Activated effector memory CD4-positive, alpha-beta T cell treated with anti-CD3 and anti-CD28 coated beads, Interleukin-2, amount 50 U/mL, for 16 hours (primary cell): ENCODE measurements at regions not wholly inside any gene's neighbourhood (a gene's known extent, or its start where the extent isn't known, plus 50 kb on each side); places are given as distances from the start of the nearest gene placed in this dataset.
A peak's percentile ranks its signal among the peaks of the same experiment; 100 is the strongest.
"Not testable (repeated sequence)": the region's sequence is repeated elsewhere in the genome, so short reads cannot be mapped to it uniquely, and the experiment has no call there.

Source experiments
- DNase-seq: peaks from one replicate; pipeline ENCODE4 v3.0.0-alpha.2; 2020

DNA sequence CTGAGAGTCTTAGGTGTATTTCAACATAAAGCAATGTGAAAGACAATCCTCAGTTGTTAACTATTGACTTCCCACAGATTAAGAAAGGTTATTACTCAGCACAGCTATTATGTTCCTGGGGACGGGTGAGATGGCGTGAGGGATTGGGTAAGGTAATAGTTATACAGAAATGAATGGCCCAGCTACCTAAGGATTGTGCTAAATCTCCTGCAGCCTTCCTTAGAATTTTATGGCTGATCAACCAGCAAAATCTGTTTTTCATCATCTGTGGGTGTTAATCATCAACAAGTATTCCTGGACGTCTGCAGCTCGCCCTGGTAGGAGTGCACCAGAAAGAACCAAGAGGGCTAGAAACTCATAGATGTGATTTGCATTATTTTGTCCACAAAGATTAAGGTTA, 146.0 kb upstream of the IVNS1ABP start:
- DNase-seq: no peak

DNA sequence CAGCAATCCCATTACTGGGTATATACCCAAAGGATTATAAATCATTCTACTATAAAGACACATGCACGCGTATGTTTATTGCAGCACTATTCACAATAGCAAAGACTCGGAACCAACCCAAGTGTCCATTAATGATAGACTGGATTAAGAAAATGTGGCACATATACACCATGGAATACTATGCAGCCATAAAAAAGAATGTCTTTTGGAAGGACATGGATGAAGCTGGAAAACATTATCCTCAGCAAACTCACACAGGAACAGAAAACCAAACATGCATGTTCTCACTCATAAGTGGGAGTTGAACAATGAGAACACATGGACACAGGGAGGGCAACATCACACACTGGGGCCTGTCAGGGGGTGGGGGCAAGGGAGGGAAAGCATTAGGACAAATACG, 143.7 kb upstream of the IVNS1ABP start:
- DNase-seq: not testable (repeated sequence)

DNA sequence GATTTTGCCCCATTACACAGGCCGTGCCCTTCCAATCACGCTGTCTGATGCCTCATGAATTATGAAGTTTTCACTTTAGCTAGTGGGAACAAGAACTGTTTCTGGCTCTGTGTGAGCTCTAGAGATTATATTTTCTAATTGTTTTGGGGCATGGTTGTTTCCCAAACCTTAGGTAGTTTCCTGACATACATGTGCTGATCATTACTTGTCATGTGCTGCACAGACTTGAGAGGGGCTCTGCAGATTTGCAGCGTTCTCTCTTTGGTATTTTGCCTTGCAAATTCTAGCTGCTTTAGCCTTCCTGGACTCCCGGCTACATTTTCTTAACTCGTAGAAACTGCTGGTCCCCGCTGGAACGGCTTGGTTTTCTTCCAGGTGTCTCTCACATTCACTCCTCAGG, 142.1 kb upstream of the IVNS1ABP start:
- DNase-seq: no peak

DNA sequence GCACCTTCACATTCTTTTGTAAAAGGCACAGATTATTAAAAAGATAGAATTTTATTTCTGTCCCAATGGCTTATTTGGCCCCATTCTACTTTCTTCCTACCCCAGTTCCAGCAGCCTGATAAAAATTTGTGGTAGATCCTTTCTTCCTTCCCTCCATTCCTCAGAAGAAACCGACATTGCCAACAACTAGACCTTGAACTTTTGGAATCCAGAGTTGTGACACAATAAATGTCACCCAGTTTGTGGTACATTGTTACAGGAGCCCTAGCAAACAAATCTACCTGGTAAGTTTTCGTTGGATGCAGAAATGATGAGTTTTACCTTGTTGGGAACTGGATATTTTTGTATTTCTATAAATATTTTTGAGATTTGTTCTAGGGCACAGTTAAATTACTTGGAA, 141.6 kb upstream of the IVNS1ABP start:
- DNase-seq: no peak

DNA sequence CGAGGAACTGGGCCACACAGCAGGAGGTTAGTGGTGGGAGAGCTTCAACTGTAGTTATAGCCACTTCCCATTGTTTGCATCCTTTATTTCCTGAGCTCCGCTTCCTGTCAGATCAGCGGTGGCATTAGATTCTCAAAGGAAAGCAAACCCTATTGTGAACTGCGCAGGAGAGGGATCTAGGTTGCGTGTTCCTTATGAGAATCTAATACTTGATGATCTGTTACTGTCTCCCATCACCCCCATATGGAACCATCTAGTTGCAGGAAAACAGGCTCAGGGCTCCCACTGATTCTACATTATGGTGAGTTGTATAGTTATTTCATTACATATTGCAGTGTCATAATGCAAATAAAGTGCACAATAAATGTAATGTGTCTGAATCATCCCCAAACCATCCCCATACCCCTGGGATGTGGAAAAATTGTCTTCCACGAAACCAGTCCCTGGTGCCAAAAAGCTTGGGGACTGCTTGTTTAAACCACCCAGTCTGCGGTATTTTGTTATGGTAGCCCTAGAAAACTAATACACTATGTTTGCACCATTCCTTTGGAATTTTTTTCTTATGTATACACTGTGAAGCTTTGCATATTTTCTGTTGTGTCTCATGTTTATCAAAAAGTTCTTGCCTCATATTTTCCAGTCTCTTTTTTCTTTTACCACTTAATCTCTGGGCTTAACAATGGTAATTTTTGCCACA, 136.6 kb upstream of the IVNS1ABP start:
- DNase-seq: no peak

DNA sequence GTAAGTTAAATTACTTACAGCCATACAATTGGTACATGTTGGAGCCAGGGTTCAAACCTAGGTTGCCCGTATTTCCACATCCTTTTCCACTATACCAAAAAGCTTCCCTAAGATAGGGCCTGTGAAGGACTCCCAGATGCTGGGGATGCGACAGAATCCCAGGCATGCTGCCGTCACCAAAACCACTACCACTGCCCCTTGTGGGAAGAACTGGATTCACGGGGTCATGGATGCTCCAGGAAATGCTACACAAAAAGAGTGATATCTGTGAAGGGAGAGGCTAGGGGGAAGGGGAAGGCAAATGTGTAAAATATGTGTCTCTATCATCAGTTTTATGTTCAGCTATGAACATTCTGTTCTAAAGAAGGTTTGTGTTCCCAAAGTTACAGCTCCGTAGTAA, 133.9 kb upstream of the IVNS1ABP start:
- DNase-seq: no peak

DNA sequence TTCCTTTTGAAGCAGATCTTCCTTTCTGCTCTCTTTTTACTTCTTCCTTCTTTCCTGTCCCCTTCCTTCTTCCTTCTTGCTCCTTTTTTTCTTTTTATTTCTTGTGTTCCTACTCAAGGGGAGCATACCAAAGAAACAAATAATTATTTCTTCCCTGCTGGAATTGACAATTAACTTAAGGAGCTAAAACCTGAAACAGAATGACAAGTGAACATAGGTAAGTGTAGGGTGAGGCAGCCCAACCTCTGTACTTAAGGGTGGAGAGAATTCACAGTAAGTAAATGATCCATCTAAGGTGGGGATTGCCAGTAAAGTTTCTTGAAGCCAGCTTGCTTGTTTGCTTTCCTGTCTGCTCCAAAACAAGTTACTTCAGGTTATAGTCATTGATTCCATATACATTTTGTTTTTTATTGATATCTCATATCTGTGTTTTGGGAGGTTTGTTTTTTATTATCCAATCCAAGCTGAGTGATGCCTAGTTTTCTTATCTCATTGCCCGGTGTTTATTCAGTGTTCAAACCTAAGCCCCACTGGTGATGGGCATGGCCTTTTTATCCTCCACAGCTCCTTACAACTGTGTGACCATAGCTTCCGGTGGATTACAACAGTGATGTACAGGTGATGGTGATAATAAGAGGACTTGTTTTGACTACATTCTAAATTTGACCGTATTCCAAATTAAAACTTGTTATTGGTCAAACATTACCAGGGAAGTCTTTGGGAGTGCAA, 133.2 kb upstream of the IVNS1ABP start:
- DNase-seq: no peak

DNA sequence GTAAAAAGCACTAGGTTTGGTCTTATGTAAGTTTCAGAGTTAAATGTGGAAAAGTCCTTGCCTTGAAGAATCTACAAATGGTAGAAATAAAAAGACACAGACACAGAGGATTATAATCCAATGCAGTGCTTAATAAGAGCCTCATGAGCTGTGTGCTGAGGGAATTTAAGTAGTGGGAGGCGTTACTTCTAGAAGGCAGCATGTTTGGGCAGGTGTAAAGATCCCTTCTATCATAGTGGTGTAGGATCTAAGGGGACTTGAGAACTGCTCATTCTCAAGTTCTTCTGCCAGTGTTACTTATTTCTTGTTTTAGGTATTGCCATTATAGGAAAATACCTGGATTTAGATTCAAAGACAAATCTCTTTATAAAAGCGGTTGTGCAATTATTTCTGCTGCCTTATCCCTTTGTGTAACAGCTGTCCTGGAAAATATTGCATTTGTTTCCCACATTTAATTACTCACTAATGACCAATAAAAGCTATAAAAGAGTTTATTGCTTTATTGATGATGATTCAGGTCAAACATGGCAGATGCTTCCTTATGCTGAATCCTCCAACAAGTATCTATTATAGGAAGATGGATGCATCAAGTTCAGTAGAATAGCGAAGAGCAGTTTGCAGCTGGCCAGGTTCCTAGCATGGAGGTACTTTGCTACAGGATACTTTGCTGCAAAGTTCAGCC, 132.5 kb upstream of the IVNS1ABP start:
- DNase-seq: no peak

DNA sequence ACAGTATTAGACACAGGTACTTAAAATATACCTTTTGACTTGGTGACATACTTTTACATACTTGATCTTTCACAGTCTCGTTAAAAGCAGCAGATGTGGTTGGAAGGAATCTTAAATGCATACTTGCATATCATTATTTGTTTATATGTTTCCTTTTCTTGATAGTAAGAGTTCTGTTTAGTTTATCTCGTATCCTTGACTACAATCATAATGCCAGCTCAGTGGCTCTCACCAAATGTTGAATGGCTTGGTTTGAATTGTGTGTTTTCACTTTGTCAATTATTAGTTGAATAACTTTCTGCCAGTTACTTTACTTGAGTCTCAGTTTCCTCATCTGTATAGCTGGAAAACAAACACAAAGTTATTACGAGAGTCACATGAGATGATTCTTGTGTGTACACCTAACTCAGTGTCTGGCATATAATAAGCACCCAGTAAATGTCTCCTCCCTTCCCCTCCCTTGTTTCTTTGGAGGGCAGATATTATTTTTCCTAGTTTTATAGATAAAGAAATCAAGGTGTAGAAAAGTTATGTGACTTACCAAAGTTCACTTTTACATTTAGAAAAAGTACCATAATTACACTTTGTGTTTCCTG, 131.6 kb upstream of the IVNS1ABP start:
- no peak for DNase-seq

DNA sequence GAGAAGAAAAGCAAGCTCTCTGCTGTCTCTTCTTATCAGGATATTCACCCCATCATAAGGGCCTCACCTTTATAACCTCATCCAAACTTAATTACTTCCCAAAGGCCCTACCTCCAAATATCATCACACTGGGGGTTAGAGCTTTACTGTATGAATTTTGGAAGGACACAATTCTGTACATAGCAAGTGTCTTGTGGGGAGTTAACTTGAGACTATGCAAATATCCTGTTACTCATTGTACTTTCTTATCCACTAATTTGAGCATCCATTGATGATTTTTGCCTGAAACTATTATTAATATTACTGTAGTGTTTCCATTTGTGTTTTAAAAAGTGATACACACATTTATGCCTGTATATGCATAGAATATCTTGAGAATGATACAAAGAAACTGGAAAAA, 129.1 kb upstream of the IVNS1ABP start:
- no peak for DNase-seq

DNA sequence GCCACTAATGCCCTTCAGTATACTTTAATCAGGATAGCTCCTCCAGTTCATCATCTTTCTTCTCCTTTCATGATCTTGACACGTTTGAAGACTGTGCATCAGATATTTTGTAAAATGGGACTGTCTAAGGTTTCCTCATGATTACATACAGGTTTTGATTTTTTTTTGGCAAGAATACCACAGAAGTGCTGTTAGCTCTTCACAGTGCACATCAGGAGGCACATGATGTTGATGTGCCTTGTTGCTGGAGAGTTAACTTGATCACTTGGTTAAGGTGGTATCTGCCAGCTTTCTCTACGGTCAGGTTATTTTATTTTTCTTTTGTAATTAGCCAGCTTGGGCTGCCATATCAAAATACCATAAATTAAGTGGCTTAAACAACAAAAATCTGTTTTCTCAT, 128.6 kb upstream of the IVNS1ABP start:
- no peak for DNase-seq

DNA sequence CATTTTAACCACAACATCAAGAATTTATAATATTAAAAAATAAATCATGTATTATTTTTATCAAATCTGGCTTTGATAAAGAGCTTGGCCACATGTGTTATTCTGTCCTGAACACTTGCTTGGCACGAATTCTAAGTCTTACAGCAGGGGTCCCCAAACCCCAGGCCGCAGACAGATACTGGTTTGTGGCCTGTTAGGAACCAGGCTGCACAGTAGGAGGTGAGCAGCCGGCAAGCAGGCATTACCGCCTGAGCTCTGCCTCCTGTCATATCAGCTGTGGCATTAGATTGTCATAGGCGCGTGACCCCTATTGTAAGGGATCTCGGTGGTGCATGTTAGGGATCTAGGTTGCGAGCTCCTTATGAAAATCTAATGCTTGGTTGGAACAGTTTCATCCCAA, 127.6 kb upstream of the IVNS1ABP start:
- DNase-seq: no peak

DNA sequence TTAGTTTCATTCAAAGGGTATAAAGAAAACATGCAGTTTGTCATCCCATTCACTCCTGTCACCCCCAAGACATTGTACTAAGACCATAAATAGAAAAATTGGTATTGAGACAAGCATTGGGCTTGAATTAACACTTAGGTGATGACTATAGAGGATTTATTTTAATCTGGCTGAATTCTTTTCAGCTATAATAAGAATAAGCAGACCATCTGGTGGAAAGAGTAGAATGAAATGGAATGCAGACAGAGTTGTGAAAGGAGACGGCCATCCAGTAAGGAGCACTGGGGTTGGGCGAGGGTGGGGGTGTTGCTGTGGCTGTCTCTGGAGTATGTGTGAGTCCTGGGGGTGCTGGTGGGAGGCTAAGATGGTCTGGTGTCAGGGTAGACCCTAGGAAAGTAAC, 125.0 kb upstream of the IVNS1ABP start:
- DNase-seq: no peak

DNA sequence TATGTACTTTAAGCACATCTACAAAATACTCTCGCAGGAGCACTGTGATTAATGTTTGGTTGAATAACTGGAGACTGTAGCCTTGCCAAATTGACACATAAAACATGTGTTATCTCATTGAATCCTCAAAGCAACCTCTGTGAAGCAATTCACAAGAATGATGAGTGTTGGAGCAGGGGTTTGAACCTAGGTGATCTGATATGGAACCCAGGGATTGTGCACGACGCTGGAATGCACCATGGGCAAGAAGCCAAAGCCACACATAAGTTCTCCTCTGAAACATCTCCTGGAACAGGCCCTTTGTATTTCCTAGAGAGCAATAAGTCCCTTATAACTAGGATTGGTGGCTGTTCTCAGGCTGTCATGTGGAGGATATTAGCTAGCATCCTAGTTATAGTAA, 124.6 kb upstream of the IVNS1ABP start:
- no peak for DNase-seq

DNA sequence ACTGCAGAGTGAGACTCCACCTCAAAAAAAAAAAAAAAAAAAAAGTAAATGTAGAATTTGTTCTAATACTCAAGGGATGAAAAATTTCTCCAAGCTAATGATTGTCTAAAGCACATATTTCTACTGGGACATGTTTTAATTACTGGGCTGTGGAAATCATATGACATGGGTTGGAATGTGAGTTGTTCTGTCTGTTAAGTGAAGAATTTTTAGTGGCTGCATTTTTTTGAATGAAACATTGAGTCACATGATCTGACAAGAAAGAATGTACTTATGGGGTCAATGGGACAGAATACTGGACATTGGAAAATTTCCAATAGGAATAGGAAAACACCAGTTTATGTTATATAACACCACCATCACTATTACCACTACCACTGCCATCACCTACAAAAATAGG, 123.8 kb upstream of the IVNS1ABP start:
- no peak for DNase-seq

DNA sequence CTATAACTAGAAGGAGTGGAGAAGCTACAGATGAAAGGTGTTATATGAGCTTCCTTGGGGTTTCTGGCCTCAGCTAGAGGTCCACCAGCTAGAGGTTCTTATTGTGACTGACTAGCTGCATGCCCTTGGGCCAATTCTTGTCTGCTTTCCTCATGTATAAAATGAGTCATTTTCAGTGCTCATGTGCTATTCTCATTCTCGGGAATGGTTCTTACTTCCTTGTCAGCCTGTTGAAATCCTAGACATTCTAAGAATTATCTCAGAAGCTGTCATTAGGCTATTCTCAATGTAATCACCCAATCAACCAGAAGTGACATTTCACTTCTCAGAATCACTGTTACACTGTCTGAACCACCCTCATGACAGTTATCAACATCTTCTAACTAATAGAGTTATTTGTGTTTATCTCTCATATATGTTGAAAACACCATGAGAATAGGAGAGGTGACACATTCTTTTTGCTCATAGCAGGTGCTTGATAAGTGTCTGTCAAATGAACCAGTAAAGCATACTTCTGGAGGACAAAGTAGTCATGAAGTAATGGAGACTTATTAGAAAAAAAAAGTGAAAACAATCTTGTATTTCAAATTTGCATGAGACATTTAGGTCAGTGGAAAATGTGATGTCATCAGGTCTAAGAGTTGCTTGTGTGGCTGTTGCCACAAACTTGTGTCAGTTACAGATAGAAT, 122.8 kb upstream of the IVNS1ABP start:
- DNase-seq: peak; percentile 73

DNA sequence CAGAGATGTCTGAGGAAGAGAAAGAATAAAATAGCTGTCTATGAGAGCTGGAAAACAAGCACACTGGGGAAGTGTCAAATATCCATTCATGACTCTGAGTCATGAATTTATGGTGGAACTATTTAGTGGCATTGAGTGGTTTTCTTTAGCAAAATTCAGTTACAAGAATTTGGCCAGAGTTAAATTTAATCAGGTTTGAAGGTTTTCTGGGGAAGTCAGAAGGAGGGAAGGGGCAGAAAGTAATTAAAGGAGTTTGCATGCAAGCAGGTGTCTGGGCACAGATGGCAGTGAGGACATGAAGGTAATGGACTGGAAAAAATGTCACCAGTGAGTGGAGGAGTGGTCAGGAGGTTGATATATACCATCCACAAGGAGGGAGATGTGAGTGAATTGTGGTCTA, 121.9 kb upstream of the IVNS1ABP start:
- DNase-seq: no peak

DNA sequence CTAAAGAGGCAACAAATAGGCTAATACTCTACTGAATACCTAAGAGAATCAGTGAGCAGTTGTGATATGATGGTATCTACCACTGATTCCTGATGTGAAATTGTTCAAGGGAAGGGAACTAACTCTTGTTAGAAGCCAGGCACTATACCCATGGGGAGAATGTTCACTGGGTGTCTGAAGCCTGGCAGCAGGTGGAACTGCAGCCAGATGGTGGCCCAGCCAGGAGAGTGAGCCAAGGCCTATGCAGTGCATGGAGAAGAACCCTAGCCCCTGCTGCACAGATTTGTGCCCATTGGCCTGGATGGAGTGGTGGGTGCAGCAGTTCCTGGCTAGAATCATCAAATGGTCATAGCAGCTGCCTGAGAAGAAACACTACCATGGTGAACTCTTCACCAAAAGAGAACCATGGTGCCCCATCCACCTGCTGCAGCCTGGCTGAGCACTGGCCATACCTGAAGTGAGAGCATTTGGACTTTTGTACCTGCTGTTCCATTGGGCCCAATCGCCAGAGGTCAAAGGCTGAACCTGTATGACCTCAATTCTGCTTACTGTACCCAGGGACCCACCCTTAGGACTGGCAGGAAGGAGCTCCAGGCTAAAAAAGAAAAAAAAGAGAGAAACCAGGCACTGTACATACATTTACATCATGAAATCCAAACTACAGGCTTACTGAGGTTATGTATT, 118.8 kb upstream of the IVNS1ABP start:
- no peak for DNase-seq

DNA sequence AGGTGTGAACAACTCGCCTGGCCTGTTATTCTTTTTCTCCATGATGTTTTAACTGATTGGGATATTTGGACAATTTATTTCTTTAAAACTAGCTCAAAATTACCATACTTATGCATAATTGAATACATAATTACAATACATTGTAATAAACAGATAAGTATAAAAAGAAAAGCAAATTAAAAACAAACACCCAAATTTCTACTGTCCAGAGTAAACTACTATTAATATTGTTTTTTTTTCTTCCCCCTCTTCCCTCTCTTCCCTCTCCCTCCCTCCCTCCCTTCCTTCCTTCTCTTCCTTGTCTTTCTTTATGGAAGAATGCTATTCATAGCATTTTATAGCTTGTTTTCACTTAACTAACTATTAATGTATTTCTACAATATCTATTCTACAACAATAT, 117.7 kb upstream of the IVNS1ABP start:
- DNase-seq: no peak

DNA sequence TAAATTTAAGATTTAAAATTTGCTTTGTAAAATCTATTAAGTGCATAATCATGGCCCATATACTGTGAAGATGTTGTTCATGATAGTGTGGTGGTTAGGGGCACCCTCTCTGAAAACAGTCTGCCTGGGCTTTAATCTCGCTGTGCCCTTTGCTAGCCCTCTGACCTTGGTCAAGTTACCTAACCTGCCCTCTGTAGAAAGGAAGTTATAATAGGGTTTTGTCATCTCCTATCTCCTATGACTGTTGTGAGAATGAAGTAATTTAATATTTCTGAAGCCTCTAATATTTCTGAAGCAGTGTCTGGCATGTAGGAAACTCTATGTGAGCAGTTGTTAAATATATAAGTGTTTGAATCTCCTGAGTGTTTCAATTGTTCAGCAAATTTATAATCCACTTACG, 116.6 kb upstream of the IVNS1ABP start:
- DNase-seq: no peak

DNA sequence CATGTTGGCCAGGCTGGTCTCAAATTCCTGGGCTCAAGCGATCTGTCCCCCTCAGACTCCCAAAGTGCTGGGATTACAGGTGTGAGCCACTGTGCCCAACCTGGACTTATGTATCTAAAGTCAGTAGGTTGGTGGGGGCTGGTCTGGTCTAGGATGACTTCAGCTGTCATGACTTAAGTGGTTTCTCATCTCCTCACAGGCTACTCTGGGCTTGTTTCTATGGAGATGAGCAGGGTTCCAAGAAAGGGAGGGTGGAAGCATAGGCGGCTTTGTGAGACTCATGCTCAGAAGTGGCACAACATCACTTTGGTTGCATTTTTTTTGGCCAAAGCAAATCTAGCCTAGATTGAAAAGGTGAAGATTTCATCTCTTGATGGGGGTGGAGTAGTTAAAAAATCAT, 115.9 kb upstream of the IVNS1ABP start:
- no peak for DNase-seq

DNA sequence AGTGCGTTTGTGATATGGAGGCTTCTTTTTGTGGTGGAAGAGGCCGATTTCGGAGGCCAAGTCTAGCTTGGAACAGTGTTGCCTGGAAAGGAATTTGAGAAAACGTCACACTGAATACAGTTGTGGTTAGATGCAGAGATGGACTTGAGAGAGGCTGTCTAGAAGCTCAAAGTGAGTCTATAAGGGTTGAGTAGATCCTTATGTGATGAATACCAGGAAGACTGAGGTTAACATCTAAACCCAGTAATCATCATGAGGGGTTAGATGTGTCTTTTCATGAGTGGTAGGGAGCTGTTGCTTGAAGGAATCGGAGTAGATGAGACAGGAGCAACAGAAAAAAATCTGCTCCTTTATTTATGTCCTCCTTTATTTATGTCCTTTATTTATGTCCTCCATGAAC, 114.6 kb upstream of the IVNS1ABP start:
- DNase-seq: no peak

DNA sequence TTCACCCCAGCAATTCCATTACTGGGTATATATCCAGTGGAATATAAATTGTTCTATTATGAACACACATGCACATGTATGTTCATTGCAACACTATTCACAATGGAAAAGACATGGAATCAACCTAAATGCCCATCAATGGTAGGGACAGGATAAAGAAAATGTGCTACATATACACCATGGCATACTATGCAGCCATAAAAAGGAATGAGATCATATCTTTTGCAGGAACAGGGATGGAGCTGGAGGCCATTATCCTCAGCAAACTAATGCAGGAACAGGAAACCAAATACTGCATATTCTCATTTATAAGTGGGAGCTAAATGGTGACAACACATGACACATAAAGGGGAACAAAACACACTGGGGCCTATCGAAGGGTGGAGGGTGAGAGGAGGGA, 112.6 kb upstream of the IVNS1ABP start:
- not testable (repeated sequence) for DNase-seq
